Endothelial cell of umbilical vein (primary cell): ENCODE measurements at regions not wholly inside any gene's neighbourhood (a gene's known extent, or its start where the extent isn't known, plus 50 kb on each side); places are given as distances from the start of the nearest gene placed in this dataset.

Experiments used
- BruUV-seq: library from RNA; stranded (reverse); fragments of 400-500 nt; replicated peaks from 2 replicates; lab custom pipeline; 2021; lab: Mats Ljungman, UMichigan
- CTCF ChIA-PET: fragments of 300-600, 350-600 bp; sonication (Branson Sonifier 250); formaldehyde crosslinking; loops from one replicate; lab custom pipeline; 2021; ENCODE audit warnings: antibody characterized with exemption, inconsistent platforms; lab: Charles Lee
- POLR2A ChIA-PET: fragments of 300-600, 350-600 bp; sonication (Branson Sonifier 250); formaldehyde crosslinking; loops from one replicate; lab custom pipeline; 2021; ENCODE audit warnings: antibody characterized with exemption, inconsistent platforms; lab: Charles Lee
- DNase-seq: peaks from one replicate; pipeline ENCODE4 v3.0.0-alpha.2; 2011; ENCODE audit warnings: low read depth, low spot score
- FAIRE-seq: peaks from 2 replicates; lab custom pipeline; 2011; peaks lifted over from hg19 to GRCh38; lab: Jason Lieb, UNC
- H2AFZ ChIP-seq: 2 replicates; pipeline ENCODE4 v1.6.0; 2012; ENCODE audit warnings: low read depth, low read length, control low read depth, inconsistent platforms
- H3K27ac ChIP-seq: 2 replicates; pipeline ENCODE4 v1.5.1; 2011; ENCODE audit warnings: low read depth, mild to moderate bottlenecking, control low read depth, low read length, moderate library complexity; ENCODE audit not compliant: insufficient read depth
- H3K27me3 ChIP-seq, 2 experiments: 2 replicates each; pipeline versions ENCODE4 v1.6.0 to v1.6.1; 2011; ENCODE audit warnings: low read length in 2 of 2, mixed read lengths in 1 of 2; ENCODE audit not compliant: control insufficient read depth in 2 of 2, insufficient read depth in 2 of 2
- H3K36me3 ChIP-seq, 2 experiments: 2 replicates in 1 of 2; 3 replicates in 1 of 2; pipeline ENCODE4 v1.5.1; 2011; ENCODE audit warnings: low read length in 2 of 2, mild to moderate bottlenecking in 1 of 2, moderate library complexity in 1 of 2; ENCODE audit not compliant: control insufficient read depth in 2 of 2, insufficient read depth in 2 of 2; ENCODE audit errors: extremely low read depth in 1 of 2
- H3K4me1 ChIP-seq: 3 replicates; pipeline ENCODE4 v1.5.1; 2011; ENCODE audit warnings: mild to moderate bottlenecking, low read length; ENCODE audit not compliant: control insufficient read depth, insufficient read depth; ENCODE audit errors: extremely low read depth
- H3K4me2 ChIP-seq: 2 replicates; pipeline ENCODE4 v1.6.1; 2011; ENCODE audit warnings: low read length, control low read depth, mixed read lengths; ENCODE audit not compliant: insufficient read depth
- H3K4me3 ChIP-seq, 3 experiments: fragments of 200-600 bp in 1 of 3; sonication (generic), shearing (Covaris generic) in 1 of 3; replicated peaks in 1 of 3; 2 replicates each; pipeline ENCODE4 v1.5.1; 2011 to 2016; ENCODE audit warnings: control low read depth in 3 of 3, low read length in 3 of 3, mild to moderate bottlenecking in 2 of 3, inconsistent platforms in 1 of 3, low read depth in 1 of 3, moderate library complexity in 1 of 3; ENCODE audit not compliant: insufficient read depth in 1 of 3
- H3K79me2 ChIP-seq: 2 replicates; pipeline ENCODE4 v1.6.0; 2012; ENCODE audit warnings: low read length, inconsistent platforms; ENCODE audit not compliant: control insufficient read depth, insufficient read depth
- H3K9ac ChIP-seq: replicated peaks from 2 replicates; pipeline ENCODE3; 2011; ENCODE audit warnings: low read length, control low read depth; ENCODE audit not compliant: insufficient read depth; ENCODE audit errors: extremely low read depth
- H3K9me1 ChIP-seq: replicated peaks from 3 replicates; pipeline ENCODE4 v1.6.0; 2011; ENCODE audit warnings: mild to moderate bottlenecking, low read length; ENCODE audit not compliant: control insufficient read depth, insufficient read depth; ENCODE audit errors: extremely low read depth
- H3K9me3 ChIP-seq: replicated peaks from 2 replicates; pipeline ENCODE4 v1.5.1; 2012; ENCODE audit warnings: low read length, inconsistent platforms; ENCODE audit not compliant: control insufficient read depth, insufficient read depth
- H4K20me1 ChIP-seq: replicated peaks from 2 replicates; pipeline ENCODE3; 2011; ENCODE audit warnings: mild to moderate bottlenecking, low read length; ENCODE audit not compliant: control insufficient read depth, insufficient read depth; ENCODE audit errors: extremely low read depth
- CTCF ChIP-seq, 2 donors: IDR thresholded peaks; 1 replicate in 1 of 2; 2 replicates in 1 of 2; pipeline ENCODE4 v1.5.1; 2011; ENCODE audit warnings: low read length in 2 of 2, mild to moderate bottlenecking in 2 of 2, moderate library complexity in 2 of 2, control low read depth in 1 of 2, inconsistent platforms in 1 of 2, low read depth in 1 of 2; ENCODE audit not compliant: insufficient read depth in 1 of 2; ENCODE audit errors: extremely low read depth in 1 of 2
- EZH2 ChIP-seq: IDR thresholded peaks from 2 replicates; pipeline ENCODE4 v1.6.1; 2012; ENCODE audit warnings: borderline replicate concordance, low read depth, mild to moderate bottlenecking, moderate library complexity, low read length, inconsistent platforms; ENCODE audit not compliant: severe bottlenecking
- FOS ChIP-seq: IDR thresholded peaks from 2 replicates; pipeline ENCODE4 v1.6.1; 2011; ENCODE audit warnings: mild to moderate bottlenecking, low read length, moderate library complexity, borderline replicate concordance; ENCODE audit not compliant: insufficient read depth
- GATA2 ChIP-seq: IDR thresholded peaks from 2 replicates; pipeline ENCODE4 v1.7.0; 2011; ENCODE audit warnings: low read depth, mild to moderate bottlenecking, moderate library complexity, mixed read lengths, low read length; ENCODE audit not compliant: insufficient read length, insufficient read depth
- JUN ChIP-seq: IDR thresholded peaks from 2 replicates; pipeline ENCODE4 v1.6.1; 2011; ENCODE audit warnings: borderline replicate concordance, low read depth; ENCODE audit not compliant: insufficient read length, insufficient read depth
- MAX ChIP-seq: IDR thresholded peaks from 2 replicates; pipeline ENCODE4 v1.6.1; 2011; ENCODE audit not compliant: insufficient read depth, insufficient read length
- MYC ChIP-seq: IDR thresholded peaks from one replicate; pipeline ENCODE4 v1.6.1; 2011; ENCODE audit warnings: mild to moderate bottlenecking, low read depth, low read length
- POLR2A ChIP-seq: IDR thresholded peaks from 2 replicates; pipeline ENCODE4 v1.6.1; 2012; ENCODE audit warnings: low read depth, mild to moderate bottlenecking, control low read depth, low read length
- POLR2AphosphoS5 ChIP-seq: IDR thresholded peaks from 2 replicates; pipeline ENCODE4 v1.6.1; 2012; ENCODE audit warnings: low read depth, mild to moderate bottlenecking, control low read depth, low read length, moderate library complexity; ENCODE audit not compliant: insufficient read depth
- dilution Hi-C: fragments of 300-500 bp; cut with MboI; formaldehyde crosslinking; loops from one replicate; pipeline ENCODE4 v1.15.0; 2019; ENCODE audit warnings: low sequenced_read_pairs; ENCODE audit not compliant: extremely low pct_ligation_motif_present
- intact Hi-C: fragments of 100-400 bp; cut with micrococcal nuclease; formaldehyde crosslinking; loops from one replicate; pipeline ENCODE4 v1.10.0; 2022

- no peaks in the 10 kb centered on the region for H3K9me1 ChIP-seq
- H3K4me2 ChIP-seq = no peak overlapping the region
- no peak overlapping the region for H3K27ac ChIP-seq
- no peaks in the 10 kb centered on the region for H4K20me1 ChIP-seq
- BruUV-seq = no TSS peak
- ChIA-PET CTCF (no interaction called here), POLR2A (no interaction called here)
- H3K36me3 ChIP-seq = peaks cover 0 to 2% of the 10 kb centered on the region in 2 experiments
- no peaks in the 10 kb centered on the region for H3K4me1 ChIP-seq
- TF ChIP-seq FOS = no peak
- no peak for TF ChIP-seq MYC
- no peak for TF ChIP-seq EZH2
- TF ChIP-seq POLR2AphosphoS5 = no peak
- TF ChIP-seq MAX = no peak
- no peak for TF ChIP-seq POLR2A
- no peak for TF ChIP-seq GATA2
- TF ChIP-seq CTCF (IDR thresholded peaks at IDR 0.05; ENCODE audit: extremely low read depth in 1 of 2, insufficient read depth in 1 of 2, low read depth in 1 of 2, low read length in 2 of 2) = no peak
- no peak for TF ChIP-seq JUN
- H3K9me3 ChIP-seq = no peaks in the 10 kb centered on the region
- no peaks in the 10 kb centered on the region for H3K79me2 ChIP-seq
- H3K4me3 ChIP-seq = no peak overlapping the region
- no peak for DNase-seq
- no peaks in the 10 kb centered on the region for H3K27me3 ChIP-seq
- no peak overlapping the region for H2AFZ ChIP-seq
- H3K9ac ChIP-seq = no peak overlapping the region
- dilution Hi-C loops (no loop called here), intact Hi-C loops (no loop called here)
- no peak for FAIRE-seq
Measured at GRCh38 chr6:144696610-144697368, 411.7 kb downstream of the UTRN start.
